IgD-negative memory B cell (primary cell): ENCODE measurements at regions not wholly inside any gene's neighbourhood (a gene's known extent, or its start where the extent isn't known, plus 50 kb on each side); places are given as distances from the start of the nearest gene placed in this dataset.

ENCODE experiments used
- H3K27ac Mint-ChIP-seq, 3 donors: one replicate each; pipeline ENCODE4 v1.8.0; 2020 to 2022; ENCODE audit warnings: mild to moderate bottlenecking in 3 of 3, mixed read lengths in 3 of 3, moderate library complexity in 1 of 3
- H3K27me3 Mint-ChIP-seq: one replicate; pipeline ENCODE4 v1.8.0; 2021; ENCODE audit warnings: mixed read lengths
- H3K36me3 Mint-ChIP-seq: one replicate; pipeline ENCODE4 v1.8.0; 2020; ENCODE audit warnings: mild to moderate bottlenecking, mixed read lengths
- H3K4me1 Mint-ChIP-seq, 3 donors: one replicate each; pipeline ENCODE4 v1.8.0; 2020 to 2022; ENCODE audit warnings: mixed read lengths in 3 of 3, mild to moderate bottlenecking in 1 of 3
- H3K4me3 Mint-ChIP-seq, 4 donors: one replicate each; pipeline ENCODE4 v1.8.0; 2020 to 2022; ENCODE audit warnings: mild to moderate bottlenecking in 4 of 4, mixed read lengths in 4 of 4, moderate library complexity in 3 of 4
- H3K9me3 Mint-ChIP-seq, 3 donors: one replicate each; pipeline ENCODE4 v1.8.0; 2020 to 2021; ENCODE audit warnings: mixed read lengths in 3 of 3, mild to moderate bottlenecking in 1 of 3

DNA sequence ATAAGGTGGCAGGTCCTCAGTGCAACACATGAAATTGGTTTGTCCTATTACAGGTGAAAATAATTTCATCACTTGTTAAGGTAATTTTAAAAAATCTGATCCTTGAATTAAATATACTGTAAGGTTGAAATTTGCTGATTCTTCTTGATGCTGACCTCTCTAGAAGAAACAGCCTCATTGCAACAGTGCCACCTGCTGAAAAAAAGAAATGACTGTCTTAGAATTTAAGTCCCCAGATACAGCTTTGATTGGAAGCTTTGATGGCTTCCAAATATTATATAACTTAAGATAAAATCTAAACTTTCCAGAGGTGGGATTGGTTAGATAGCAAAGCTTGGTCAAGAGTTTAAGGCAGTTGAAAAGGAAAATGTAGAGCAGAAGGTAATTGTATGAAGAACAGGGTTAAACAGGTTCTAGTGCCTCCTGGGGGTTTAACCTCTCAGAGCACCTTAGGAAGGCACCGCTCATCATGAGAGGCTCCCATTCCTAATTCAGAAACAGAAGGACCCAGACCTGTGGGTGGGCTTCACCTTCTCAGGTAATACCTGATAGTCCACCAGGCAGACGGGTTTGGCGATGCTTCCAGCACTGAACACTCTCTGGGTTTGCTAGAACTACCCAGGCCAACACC is 401.0 kb downstream of the PAX1 start:
- Mint-ChIP-seq H3K27ac (no peak overlapping the region), H3K36me3 (peaks cover 1% of the 10 kb centered on the region), H3K27me3 (no peaks in the 10 kb centered on the region), H3K9me3 (peaks cover 8 to 17% (median 9%) of the 10 kb centered on the region in 3 donors), H3K4me3 (no peak overlapping the region), H3K4me1 (no peaks in the 10 kb centered on the region)

DNA sequence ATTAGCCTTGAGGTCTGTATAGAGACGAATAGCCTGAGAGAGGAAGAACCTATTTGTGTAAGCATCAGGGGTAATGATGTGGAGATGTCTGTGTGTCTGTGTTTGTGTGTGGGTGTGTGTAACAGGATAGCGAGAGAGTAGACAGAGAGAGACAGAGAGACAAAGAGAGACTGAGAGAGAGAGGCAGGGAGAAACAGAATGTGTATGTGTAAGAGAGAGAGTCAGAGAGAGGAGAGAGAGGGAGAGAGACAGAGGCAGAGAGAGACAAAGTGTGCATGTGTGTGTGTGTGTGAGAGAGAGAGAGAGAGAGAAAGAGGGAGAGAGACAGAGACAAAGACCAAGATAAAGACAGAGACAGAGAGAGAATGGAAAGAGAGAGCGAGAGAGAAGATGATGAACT is 396.1 kb downstream of the PAX1 start:
- H3K27me3 Mint-ChIP-seq: no peaks in the 10 kb centered on the region
- H3K4me1 Mint-ChIP-seq: no peaks in the 10 kb centered on the region
- peaks cover 4 to 6% (median 4%) of the 10 kb centered on the region in 3 donors for H3K9me3 Mint-ChIP-seq
- H3K36me3 Mint-ChIP-seq: peaks cover 1% of the 10 kb centered on the region
- no peak overlapping the region for H3K27ac Mint-ChIP-seq
- no peak overlapping the region for H3K4me3 Mint-ChIP-seq

GRCh38 chr20:22100686-22101085 is 395.2 kb downstream of the PAX1 start:
- H3K9me3 Mint-ChIP-seq: peaks cover 4 to 6% (median 4%) of the 10 kb centered on the region in 3 donors
- no peaks in the 10 kb centered on the region for H3K36me3 Mint-ChIP-seq
- H3K4me1 Mint-ChIP-seq: no peaks in the 10 kb centered on the region
- no peaks in the 10 kb centered on the region for H3K27me3 Mint-ChIP-seq
- no peak overlapping the region for H3K4me3 Mint-ChIP-seq
- H3K27ac Mint-ChIP-seq: no peak overlapping the region

DNA sequence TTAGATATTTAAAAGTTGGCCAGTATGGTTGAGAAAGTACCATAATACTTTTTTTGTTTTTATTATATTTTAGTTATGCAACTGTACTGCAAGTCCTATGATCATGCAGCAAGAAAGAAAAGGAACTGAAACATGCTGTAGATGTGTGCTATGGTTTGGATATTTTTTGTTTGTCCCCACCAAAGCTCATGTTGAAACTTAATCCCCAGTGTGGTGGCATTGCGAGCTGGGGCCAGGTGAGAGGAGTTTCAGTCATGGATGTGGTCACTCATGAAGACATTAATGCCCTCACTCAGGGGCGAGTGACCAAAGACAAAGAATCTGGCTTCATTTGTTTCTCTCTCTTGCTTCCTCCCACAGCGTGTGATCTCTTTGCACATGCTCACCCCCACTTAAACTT is 393.9 kb downstream of the PAX1 start:
- no peaks in the 10 kb centered on the region for H3K36me3 Mint-ChIP-seq
- H3K27ac Mint-ChIP-seq: no peak overlapping the region
- H3K27me3 Mint-ChIP-seq: no peaks in the 10 kb centered on the region
- peaks cover 1 to 6% (median 4%) of the 10 kb centered on the region in 3 donors for H3K9me3 Mint-ChIP-seq
- no peaks in the 10 kb centered on the region for H3K4me1 Mint-ChIP-seq
- H3K4me3 Mint-ChIP-seq: no peak overlapping the region

DNA sequence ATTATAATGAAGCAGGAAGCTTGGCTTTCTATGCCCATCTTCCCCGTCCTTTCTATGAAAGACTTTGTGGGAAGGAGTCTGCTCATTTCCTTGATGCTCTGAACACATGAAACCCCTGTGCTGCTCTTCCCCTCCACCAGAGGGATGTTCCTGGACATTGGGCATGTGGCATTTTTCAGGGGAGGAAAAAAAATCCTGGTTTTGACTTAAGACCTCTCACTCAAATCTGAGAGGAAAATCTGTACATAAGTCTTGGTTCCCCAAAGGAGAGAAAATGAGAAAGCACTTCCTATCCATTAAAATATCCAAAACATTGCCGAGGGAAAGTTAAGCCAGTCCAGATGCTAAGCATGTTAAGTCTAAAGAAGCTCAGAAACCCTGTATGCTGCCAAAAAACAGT is 393.0 kb downstream of the PAX1 start:
- H3K9me3 Mint-ChIP-seq: peaks cover 1 to 6% (median 4%) of the 10 kb centered on the region in 3 donors
- H3K27ac Mint-ChIP-seq: no peak overlapping the region
- no peaks in the 10 kb centered on the region for H3K27me3 Mint-ChIP-seq
- H3K4me3 Mint-ChIP-seq: no peak overlapping the region
- no peaks in the 10 kb centered on the region for H3K4me1 Mint-ChIP-seq
- H3K36me3 Mint-ChIP-seq: no peaks in the 10 kb centered on the region

DNA sequence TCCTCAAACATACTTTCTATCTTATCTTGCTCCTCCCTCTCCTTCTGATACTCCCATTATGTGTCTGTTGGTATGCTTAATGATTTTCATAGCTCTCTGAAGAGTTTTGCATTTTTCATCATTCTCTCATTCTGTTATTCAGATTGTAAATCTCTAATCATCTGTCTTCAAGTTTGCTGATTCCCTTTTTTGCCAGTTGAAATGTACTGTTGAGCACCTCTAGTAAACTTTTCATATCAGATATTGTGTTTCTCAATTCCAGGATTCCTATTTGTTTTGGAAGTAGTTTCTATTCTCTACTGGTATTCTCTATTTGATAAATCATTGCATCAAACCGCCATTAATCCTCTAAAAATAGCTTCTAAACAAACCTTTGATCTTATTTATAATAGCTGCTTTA is 387.7 kb downstream of the PAX1 start:
- no peak overlapping the region for H3K27ac Mint-ChIP-seq
- H3K9me3 Mint-ChIP-seq: peaks cover 6 to 20% (median 10%) of the 10 kb centered on the region in 3 donors

GRCh38 chr20:22088882-22089281 is 383.4 kb downstream of the PAX1 start:
- Mint-ChIP-seq H3K27me3 (no peaks in the 10 kb centered on the region), H3K4me3 (no peak overlapping the region), H3K36me3 (peaks cover 2% of the 10 kb centered on the region), H3K9me3 (peaks cover 10 to 26% (median 11%) of the 10 kb centered on the region in 3 donors), H3K4me1 (no peaks in the 10 kb centered on the region), H3K27ac (no peak overlapping the region)

More for the DNA sequence above, 387.7 kb downstream of the PAX1 start:
- H3K4me1 Mint-ChIP-seq: no peaks in the 10 kb centered on the region
- no peak overlapping the region for H3K4me3 Mint-ChIP-seq
- H3K36me3 Mint-ChIP-seq: peaks cover 2% of the 10 kb centered on the region
- H3K27me3 Mint-ChIP-seq: no peaks in the 10 kb centered on the region

- H3K4me1 Mint-ChIP-seq: no peaks in the 10 kb centered on the region
- no peaks in the 10 kb centered on the region for H3K36me3 Mint-ChIP-seq
- H3K9me3 Mint-ChIP-seq: peaks cover 5 to 20% (median 8%) of the 10 kb centered on the region in 3 donors
- H3K4me3 Mint-ChIP-seq: no peak overlapping the region
- H3K27ac Mint-ChIP-seq: no peak overlapping the region
- H3K27me3 Mint-ChIP-seq: no peaks in the 10 kb centered on the region
These were observed 375.5 kb downstream of the PAX1 start for GRCh38 chr20:22080985-22081384.

- Mint-ChIP-seq H3K9me3 (peaks cover 0 to 9% (median 2%) of the 10 kb centered on the region in 3 donors), H3K4me1 (no peaks in the 10 kb centered on the region), H3K4me3 (no peak overlapping the region), H3K36me3 (no peaks in the 10 kb centered on the region), H3K27me3 (no peaks in the 10 kb centered on the region), H3K27ac (no peak overlapping the region)
These were observed 369.2 kb downstream of the PAX1 start for GRCh38 chr20:22074635-22075034.

DNA sequence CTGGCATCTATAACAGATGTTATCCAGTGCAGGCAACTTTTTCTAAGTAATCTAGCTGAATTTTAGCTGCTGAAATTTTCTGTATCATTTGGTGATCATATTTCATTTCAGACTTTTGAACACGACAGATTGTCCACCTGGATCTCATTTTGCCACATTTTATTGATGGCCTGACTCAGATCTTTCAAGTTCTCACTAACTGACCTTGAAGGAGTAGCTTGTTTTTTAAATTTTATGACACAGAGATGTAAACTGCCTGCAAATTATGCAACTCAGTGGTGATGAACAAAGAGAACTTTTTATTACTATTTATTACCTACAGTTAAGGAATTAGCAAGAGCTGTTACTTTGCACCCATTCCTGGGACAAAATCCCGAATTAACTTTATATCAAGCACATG is 366.4 kb downstream of the PAX1 start:
- no peak overlapping the region for H3K27ac Mint-ChIP-seq
- no peaks in the 10 kb centered on the region for H3K36me3 Mint-ChIP-seq
- H3K9me3 Mint-ChIP-seq: peaks cover 1 to 11% (median 5%) of the 10 kb centered on the region in 3 donors
- no peaks in the 10 kb centered on the region for H3K4me1 Mint-ChIP-seq
- H3K27me3 Mint-ChIP-seq: no peaks in the 10 kb centered on the region
- H3K4me3 Mint-ChIP-seq: no peak overlapping the region

DNA sequence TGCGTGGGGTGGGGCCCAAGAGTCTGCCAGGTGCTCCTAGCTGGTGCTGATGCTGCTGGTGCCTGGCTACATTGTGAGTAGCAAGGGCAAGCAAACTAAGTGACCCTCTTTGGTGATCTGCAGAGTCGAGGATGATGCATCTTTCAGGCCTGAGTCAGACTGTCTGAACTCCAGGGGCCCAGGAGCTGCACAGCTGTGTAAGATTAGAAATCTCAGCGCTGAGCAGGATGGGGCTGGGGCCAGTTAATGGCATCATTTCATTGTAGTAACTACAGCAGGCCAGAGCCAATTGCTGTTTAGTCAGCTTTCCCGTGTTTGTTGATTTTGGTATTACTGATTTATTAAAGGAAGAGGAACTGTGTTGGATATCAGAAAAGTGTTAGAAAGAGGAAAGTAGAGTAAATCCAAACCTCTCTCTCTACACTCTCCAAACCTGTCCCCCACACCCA is 365.2 kb downstream of the PAX1 start:
- Mint-ChIP-seq H3K9me3 (peaks cover 1 to 7% (median 5%) of the 10 kb centered on the region in 3 donors), H3K27ac (no peak overlapping the region), H3K27me3 (no peaks in the 10 kb centered on the region), H3K4me1 (no peaks in the 10 kb centered on the region), H3K36me3 (no peaks in the 10 kb centered on the region), H3K4me3 (no peak overlapping the region)

GRCh38 chr20:22063753-22064152 is 358.3 kb downstream of the PAX1 start:
- Mint-ChIP-seq H3K9me3 (peaks cover under 1 to 16% (median 3%) of the 10 kb centered on the region in 3 donors), H3K27ac (no peak overlapping the region), H3K27me3 (no peaks in the 10 kb centered on the region), H3K4me3 (no peak overlapping the region), H3K4me1 (no peaks in the 10 kb centered on the region), H3K36me3 (no peaks in the 10 kb centered on the region)

GRCh38 chr20:22062874-22063273 is 357.4 kb downstream of the PAX1 start:
- H3K9me3 Mint-ChIP-seq: peaks cover 0 to 11% (median 6%) of the 10 kb centered on the region in 3 donors
- H3K4me3 Mint-ChIP-seq: no peak overlapping the region
- H3K36me3 Mint-ChIP-seq: no peaks in the 10 kb centered on the region
- H3K4me1 Mint-ChIP-seq: no peaks in the 10 kb centered on the region
- no peak overlapping the region for H3K27ac Mint-ChIP-seq
- no peaks in the 10 kb centered on the region for H3K27me3 Mint-ChIP-seq

DNA sequence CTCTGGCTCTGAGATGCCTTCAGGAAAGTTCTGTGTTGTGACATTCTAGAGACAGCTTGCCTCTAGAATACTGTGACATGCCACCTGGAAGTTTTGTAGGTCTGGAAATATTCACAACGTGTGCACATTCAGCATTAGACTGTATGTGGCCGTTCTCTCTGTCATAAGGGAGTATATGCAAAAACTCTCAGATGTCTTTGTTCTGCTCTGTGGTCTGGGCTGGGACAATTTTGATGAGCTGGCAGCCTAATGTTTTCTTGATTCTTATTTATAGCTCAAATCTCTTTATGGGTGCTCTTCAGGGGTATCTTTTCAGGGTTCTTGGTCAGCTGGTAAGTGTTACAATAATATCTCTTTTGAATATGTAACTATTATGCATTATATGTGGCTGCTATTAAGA is 355.1 kb downstream of the PAX1 start:
- no peak overlapping the region for H3K27ac Mint-ChIP-seq
- no peaks in the 10 kb centered on the region for H3K4me1 Mint-ChIP-seq
- H3K4me3 Mint-ChIP-seq: no peak overlapping the region
- H3K36me3 Mint-ChIP-seq: no peaks in the 10 kb centered on the region
- peaks cover under 1 to 11% (median 7%) of the 10 kb centered on the region in 3 donors for H3K9me3 Mint-ChIP-seq
- no peaks in the 10 kb centered on the region for H3K27me3 Mint-ChIP-seq

GRCh38 chr20:22058746-22059145 is 353.3 kb downstream of the PAX1 start:
- no peaks in the 10 kb centered on the region for H3K4me1 Mint-ChIP-seq
- no peak overlapping the region for H3K27ac Mint-ChIP-seq

DNA sequence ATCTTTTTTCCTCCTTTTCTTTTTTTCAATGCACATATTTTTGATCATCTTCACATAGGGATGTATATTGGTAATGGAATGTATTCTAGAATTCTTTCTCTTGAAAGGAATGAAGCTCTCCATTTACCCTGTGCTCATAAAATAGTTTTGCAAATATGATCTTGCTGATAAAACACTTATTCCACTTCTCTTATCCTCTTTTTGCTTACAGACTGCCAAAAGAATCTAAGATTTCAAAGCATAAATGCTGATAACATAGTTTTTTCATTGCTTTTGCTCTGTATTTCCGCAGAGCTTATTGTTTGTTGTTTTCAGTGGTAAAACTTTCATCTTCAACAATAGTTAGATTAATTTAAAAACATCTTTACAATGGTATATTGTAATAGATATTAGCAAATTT is 350.5 kb downstream of the PAX1 start:
- Mint-ChIP-seq H3K36me3 (no peaks in the 10 kb centered on the region), H3K27me3 (no peaks in the 10 kb centered on the region), H3K4me3 (no peak overlapping the region), H3K4me1 (no peaks in the 10 kb centered on the region), H3K9me3 (peaks cover 0 to 5% (median 2%) of the 10 kb centered on the region in 3 donors), H3K27ac (no peak overlapping the region)

More at GRCh38 chr20:22058746-22059145, 353.3 kb downstream of the PAX1 start:
- Mint-ChIP-seq H3K27me3 (no peaks in the 10 kb centered on the region), H3K9me3 (peaks cover 2 to 7% (median 5%) of the 10 kb centered on the region in 3 donors), H3K36me3 (no peaks in the 10 kb centered on the region), H3K4me3 (no peak overlapping the region)
